Lung microvascular endothelial cell (primary cell): ENCODE measurements at regions not wholly inside any gene's neighbourhood (a gene's known extent, or its start where the extent isn't known, plus 50 kb on each side); places are given as distances from the start of the nearest gene placed in this dataset.
A peak's percentile ranks its signal among the peaks of the same experiment; 100 is the strongest.

Experiments used
- DNase-seq, 2 donors: peaks; one replicate each; pipeline versions ENCODE4 v3.0.0 to v3.0.0-alpha.2; 2010; ENCODE audit warnings: low read depth in 2 of 2

GRCh38 chr15:70192490-70192889, 94.8 kb upstream of the TLE3 start:
- no peak for DNase-seq

GRCh38 chr15:70192041-70192440, 94.3 kb upstream of the TLE3 start:
- DNase-seq: no peak

- DNase-seq: no peak
Observed at GRCh38 chr15:70190965-70191364, 93.2 kb upstream of the TLE3 start.

GRCh38 chr15:70189826-70190695, 92.3 kb upstream of the TLE3 start:
- no peak for DNase-seq

- no peak for DNase-seq
Observed at GRCh38 chr15:70188286-70188685, 90.6 kb upstream of the TLE3 start.

- DNase-seq: no peak
Observed at GRCh38 chr15:70187331-70187730, 89.6 kb upstream of the TLE3 start.

- DNase-seq: no peak
Observed at GRCh38 chr15:70186152-70186551, 88.4 kb upstream of the TLE3 start.

GRCh38 chr15:70185251-70185711, 87.6 kb upstream of the TLE3 start:
- no peak for DNase-seq

- no peak for DNase-seq
Observed at GRCh38 chr15:70182858-70183695, 85.4 kb upstream of the TLE3 start.

GRCh38 chr15:70181626-70182255, 84.0 kb upstream of the TLE3 start:
- DNase-seq: no peak

GRCh38 chr15:70180186-70180875, 82.6 kb upstream of the TLE3 start:
- no peak for DNase-seq

- no peak for DNase-seq
Observed at GRCh38 chr15:70179309-70179892, 81.7 kb upstream of the TLE3 start.

GRCh38 chr15:70178335-70179084, 80.8 kb upstream of the TLE3 start:
- no peak for DNase-seq

GRCh38 chr15:70172566-70173225, 75.0 kb upstream of the TLE3 start:
- DNase-seq: no peak

GRCh38 chr15:70172124-70172523, 74.4 kb upstream of the TLE3 start:
- DNase-seq: no peak

GRCh38 chr15:70171256-70171886, 73.7 kb upstream of the TLE3 start:
- no peak for DNase-seq

- peak; percentile 20 to 84 for DNase-seq
Observed at GRCh38 chr15:70170096-70170699, 72.5 kb upstream of the TLE3 start.

- DNase-seq: no peak
Observed at GRCh38 chr15:70169147-70169546, 71.4 kb upstream of the TLE3 start.

GRCh38 chr15:70167155-70167554, 69.4 kb upstream of the TLE3 start:
- no peak for DNase-seq
